Cerebellar cortex (tissue), 1 donor: ENCODE measurements at regions not wholly inside any gene's neighbourhood (a gene's known extent, or its start where the extent isn't known, plus 50 kb on each side); places are given as distances from the start of the nearest gene placed in this dataset.

Experiments
- DNase-seq: peaks from one replicate; pipeline ENCODE4 v3.0.0-alpha.2; 2015; ENCODE audit warnings: low spot score

DNA sequence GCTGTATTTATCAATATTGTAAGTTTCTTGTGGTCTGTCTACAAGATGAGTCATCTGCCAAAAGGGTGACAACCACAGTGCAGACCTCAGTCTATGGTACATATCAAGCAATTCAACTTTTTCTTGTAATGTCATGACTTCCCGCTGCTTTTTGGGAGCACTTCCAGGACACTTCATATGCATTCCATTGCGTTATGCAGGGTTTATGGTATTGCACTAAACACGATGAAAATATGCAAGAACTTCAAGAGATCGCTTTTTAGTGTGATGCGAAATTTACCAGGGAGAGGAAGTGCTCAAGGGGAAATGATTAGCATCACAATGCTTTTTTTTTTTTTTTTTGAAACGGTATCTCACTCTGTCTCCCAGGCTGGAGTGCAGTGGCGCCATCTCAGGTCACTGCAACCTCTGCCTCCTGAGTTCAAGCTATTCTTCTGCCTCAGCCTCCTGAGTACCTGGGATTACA, 166.5 kb downstream of the TFAP2A start:
- no peak for DNase-seq

DNA sequence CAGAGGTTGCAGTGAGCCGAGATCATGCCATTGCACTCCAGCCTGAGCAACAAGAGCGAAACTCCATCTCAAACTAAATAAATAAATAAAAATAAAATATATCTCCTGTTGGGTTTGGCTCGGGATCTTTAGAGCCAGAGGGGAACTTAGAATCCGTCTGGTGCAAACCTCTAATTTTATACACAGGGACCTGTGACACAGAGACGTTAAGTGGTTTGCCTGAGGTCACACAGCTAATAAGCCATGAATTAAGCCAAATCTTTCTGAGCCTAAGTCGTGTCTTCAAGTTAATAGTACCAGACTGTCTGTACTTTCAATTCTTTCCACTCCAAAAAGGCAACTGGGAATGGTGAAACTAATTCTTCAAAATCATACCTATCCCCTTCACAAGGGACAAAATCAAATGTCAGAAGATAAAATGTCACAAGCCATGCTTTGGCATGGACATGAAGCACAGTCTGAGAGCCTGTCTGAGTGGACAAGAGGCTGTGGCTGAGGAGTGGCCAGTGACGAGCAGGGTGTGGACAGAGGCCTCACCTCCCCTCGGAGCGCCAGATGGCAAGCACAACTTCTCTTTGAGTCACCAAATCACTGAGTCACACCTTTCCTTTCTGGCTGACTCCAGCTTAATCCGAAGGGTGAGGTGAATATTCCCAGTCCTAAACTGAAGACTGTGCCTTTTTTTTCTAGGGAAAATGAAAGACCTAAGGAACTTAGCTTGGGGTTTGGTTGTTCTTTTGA, 177.4 kb downstream of the TFAP2A start:
- no peak for DNase-seq

GRCh38 chr6:10235344-10235743, 179.5 kb downstream of the TFAP2A start:
- DNase-seq: no peak

GRCh38 chr6:10230531-10230930, 184.3 kb downstream of the TFAP2A start:
- no peak for DNase-seq

- DNase-seq: no peak
These were observed 191.0 kb downstream of the TFAP2A start for GRCh38 chr6:10223841-10224240.

DNA sequence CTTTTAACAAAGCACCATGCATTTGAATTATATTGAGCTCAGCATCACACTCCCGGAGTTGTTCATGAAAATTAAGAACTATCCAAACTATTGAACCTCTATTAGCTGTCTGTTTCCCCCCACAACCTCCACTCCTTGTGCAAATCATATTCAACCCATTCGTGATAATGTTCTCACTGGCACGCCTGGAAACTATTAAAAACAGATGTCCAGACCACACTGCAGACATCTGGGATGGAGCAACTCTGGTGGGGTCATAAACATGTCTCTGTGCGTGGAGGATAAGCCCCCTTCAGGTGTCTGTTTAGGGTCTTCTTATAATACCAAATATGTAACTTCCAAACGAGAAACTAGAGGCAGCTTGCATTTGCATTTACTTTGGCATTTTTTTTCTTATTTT, 193.7 kb downstream of the TFAP2A start:
- DNase-seq: no peak

GRCh38 chr6:10219510-10219909, 195.4 kb downstream of the TFAP2A start:
- no peak for DNase-seq

- no peak for DNase-seq
These were observed 197.8 kb downstream of the TFAP2A start for GRCh38 chr6:10217111-10217510.

DNA sequence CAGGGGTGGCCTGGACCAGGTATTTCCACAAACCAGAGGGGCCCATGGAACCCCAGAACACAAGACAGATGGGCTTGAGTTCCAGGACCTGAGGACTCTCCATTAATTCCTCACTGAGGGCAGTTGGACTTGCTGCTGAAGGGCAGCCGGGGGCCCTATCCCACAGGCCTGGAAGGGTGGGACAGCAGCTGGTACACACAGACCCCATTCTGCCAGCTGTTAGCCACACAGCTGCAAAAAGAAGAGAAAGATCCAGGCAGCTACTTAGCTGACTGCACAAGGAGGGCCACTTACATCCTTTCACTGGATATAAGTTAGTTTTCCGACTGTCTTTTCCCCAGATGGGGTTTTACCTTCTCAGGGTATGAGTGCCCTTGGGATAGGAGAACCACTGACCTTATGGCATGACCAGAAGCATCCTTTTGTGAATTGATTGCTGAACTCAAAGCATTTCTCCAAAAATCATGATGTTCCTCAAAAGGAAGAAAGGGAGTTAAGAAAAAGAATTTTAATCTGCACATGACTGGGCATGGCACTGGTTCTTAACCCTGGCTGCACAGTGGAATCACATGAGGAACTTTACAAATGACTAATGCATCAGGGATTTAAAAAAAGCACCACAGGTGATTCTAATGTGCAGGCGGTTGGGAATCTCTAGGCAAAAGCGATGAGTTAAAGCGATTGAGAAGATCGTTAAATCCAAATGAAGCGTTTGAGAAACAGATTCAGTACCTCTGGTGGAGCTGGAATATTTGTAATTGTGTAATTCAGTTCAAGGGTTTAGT, 199.4 kb downstream of the TFAP2A start:
- DNase-seq: no peak

GRCh38 chr6:10210052-10210451, 204.8 kb downstream of the TFAP2A start:
- DNase-seq: no peak

GRCh38 chr6:10205892-10206291, 209.0 kb downstream of the TFAP2A start:
- no peak for DNase-seq

DNA sequence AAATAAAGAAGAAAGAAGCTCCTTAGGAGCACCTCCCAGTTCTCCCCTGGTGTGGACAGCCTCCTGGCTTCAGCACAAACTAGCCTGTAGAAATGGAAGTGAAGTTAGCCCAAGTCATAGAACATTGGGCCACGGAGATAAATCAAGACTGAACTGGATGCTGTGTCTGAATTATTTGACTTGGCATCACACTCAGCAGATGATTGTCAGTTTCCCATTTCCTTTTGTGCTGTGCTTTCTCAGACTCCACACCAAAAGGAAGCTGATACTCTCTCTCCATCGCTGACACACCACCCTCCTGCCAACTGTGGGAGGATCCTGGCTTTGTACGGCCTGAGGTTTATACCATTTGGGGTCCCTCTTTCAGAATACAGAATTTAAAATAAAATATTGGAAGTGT, 209.8 kb downstream of the TFAP2A start:
- DNase-seq: no peak

DNA sequence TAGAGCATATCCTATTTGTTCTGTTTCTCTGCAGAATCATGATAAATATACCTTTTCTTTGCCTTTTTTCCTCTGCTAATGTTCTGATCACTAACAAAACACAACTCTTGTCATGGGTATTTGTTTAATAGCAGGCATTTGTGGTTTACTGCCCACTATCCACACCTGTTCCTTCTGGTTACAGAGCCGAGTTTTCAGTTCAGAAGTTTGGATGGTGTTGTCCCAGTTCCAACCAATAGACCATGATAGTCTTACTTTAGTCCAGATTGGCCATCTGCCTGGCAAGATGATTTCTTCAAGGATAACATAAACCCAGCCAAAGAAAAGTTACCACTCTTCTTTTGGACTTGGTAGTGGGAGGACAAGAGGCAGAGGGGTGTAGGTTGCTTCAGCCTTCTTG, 211.2 kb downstream of the TFAP2A start:
- no peak for DNase-seq

- no peak for DNase-seq
These were observed 212.3 kb downstream of the TFAP2A start for GRCh38 chr6:10202581-10202980.

DNA sequence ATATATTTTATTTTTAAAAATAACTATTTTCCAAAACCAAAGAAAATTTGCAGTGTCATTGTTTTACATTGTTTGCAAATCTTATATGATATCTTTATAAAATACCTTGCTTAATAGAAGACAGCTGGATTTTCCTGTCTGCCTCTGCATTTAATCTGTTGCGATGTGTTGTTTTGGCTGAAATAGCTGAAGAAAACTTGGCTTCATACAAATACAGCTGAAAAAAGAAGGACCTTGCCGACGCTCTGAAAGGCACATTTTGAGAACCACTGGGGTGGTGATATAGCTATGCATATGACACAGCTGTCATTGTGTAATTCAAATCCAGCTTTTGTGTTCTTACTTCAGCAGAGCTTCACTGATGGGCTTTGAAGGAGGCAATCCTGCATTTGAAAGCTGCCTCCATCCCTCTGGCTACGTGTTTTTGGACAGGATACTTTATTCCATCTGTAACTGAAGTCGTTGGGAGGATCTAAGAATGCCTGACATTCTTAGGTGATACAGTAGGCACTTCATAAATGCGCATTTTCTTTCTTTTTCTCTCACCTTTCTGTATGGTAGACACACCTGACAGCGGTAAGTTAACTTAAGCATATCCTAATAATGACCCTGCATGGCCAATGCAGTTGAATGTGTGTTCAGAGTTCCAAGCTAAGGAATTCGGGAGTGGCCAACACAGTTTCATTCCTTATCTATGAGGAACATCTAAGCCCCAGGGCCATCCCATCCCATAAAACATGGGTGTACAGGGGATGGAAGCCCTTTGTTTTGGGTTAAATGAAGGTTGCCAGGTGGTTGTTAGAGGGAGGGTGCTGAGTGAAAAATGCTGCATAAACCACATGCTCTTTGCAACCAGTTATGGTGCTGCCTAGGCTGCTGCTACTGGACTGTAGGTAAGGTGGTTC, 213.0 kb downstream of the TFAP2A start:
- DNase-seq: no peak

DNA sequence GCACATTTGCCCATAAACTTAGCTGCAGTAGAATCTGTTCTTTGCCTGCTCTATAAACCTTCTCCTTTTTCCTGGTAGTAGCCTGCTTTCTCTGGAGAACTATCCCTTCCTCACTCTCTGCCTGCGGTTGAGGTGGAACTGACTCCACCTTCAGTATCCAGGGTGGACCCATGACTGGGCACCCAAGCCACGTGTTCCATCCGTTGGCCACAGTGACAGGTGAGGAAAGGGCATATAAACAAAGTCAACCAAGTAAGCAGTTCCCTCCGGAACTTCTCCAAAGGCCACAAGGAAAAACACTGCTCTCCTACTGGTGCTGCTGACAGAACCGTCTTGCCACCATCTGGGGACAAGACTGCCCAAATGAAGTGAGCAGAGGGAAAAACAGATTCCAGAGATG, 218.8 kb downstream of the TFAP2A start:
- DNase-seq: no peak

DNA sequence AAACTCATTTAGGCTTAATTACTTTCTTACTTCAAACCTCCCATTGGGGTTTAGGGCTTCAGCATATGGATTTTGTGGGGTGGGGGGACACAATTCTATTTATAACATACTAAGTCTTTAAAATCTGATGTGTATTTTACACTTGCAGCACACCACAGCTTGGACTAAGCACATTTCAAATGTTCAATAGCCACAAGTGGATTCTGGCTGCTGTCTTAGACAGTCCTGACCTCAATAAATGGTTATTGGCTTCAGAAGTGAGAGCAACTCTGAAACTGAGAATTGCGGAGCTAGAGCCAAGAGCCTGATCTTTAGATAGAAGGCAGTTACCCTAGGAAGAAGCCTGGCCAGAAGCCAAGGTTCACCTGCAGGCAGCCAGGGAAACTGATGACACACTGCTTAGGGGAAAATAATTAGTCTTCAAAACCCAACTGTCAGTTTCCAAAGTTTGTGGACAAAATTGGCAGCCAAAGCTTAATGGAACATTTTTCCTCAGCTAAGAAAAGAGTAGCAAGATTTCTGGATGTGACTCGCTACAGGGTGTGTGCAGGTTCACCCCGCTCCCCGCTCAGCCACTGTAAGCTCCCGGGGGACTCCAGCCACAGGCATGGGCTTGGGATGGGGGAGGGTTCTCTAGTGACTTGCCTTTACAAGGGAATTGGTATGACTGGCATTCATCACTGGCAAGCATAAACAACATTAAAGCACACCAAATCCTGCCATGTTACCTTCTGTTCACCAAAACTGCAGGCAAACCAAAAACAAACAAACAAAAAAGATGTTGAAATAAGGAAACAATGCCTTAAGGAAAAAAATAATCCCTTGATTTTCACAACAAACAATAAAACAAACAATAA, 219.8 kb downstream of the TFAP2A start:
- DNase-seq: no peak

- no peak for DNase-seq
These were observed 221.6 kb downstream of the TFAP2A start for GRCh38 chr6:10193321-10193720.

- no peak for DNase-seq
These were observed 224.8 kb downstream of the TFAP2A start for GRCh38 chr6:10190042-10190441.

DNA sequence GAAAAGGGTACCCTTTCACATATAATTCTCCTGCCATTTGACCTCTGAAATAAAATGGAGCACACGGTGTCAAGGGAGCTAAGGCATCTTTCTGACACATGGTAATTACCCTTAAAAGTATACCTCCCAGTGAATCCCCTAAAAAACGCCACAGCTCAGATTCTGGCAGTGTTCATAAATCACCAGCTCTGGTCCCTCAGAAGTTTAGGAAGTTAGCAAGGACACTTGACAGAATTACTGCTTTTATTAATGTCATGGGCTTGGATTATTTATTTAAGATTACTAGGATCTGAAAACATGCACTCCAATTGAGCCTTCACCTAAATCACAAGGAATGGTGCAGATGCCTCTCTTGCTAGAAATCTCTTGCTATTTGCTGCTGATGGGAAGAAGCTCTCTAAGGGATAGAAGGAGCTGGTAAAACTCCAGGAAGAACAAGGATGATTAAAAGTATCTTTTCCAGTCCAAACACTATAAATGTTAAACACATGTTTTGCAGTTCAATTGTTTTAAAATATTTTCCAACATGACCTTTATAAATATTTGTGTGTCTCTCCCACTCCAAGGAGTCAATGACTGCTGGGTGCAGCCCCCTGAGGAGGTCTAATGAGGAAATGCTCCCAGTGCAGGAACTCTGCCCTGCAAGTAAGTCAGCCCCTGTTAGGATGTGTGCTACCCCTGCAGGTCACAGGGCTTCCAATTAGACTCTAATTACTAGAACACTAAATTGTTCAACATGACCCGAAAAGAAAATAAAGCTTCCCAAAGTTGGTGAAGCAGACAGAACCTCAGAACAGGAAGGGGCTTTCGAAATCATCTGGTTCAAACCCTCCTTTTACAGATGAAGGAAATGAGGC, 230.3 kb downstream of the TFAP2A start:
- DNase-seq: no peak
